Ishikawa (cell line): ENCODE measurements at regions not wholly inside any gene's neighbourhood (a gene's known extent, or its start where the extent isn't known, plus 50 kb on each side); places are given as distances from the start of the nearest gene placed in this dataset.

Experiments
- CEBPB ChIP-seq: IDR thresholded peaks from 2 replicates; pipeline ENCODE4 v1.6.1; 2012
- CREB1 ChIP-seq: IDR thresholded peaks from 2 replicates; pipeline ENCODE4 v1.6.1; 2012; ENCODE audit warnings: low read depth
- EGR1 ChIP-seq: IDR thresholded peaks from 2 replicates; pipeline ENCODE4 v1.6.1; 2012
- EP300 ChIP-seq: IDR thresholded peaks from 2 replicates; pipeline ENCODE4 v1.6.1; 2012; ENCODE audit warnings: borderline replicate concordance
- FOXM1 ChIP-seq: IDR thresholded peaks from 2 replicates; pipeline ENCODE4 v1.6.1; 2012; ENCODE audit warnings: low read depth, borderline replicate concordance
- NFIC ChIP-seq: IDR thresholded peaks from 2 replicates; pipeline ENCODE4 v1.6.1; 2012
- RAD21 ChIP-seq: IDR thresholded peaks from 2 replicates; pipeline ENCODE4 v1.6.1; 2012; ENCODE audit warnings: low read depth
- REST ChIP-seq: IDR thresholded peaks from 2 replicates; pipeline ENCODE4 v1.6.1; 2012; ENCODE audit warnings: low read depth, mild to moderate bottlenecking
- TAF1 ChIP-seq: IDR thresholded peaks from 2 replicates; pipeline ENCODE4 v1.6.1; 2012; ENCODE audit warnings: low read depth, mild to moderate bottlenecking
- TCF12 ChIP-seq: IDR thresholded peaks from 2 replicates; pipeline ENCODE4 v1.6.1; 2012; ENCODE audit warnings: low read depth
- TEAD4 ChIP-seq: IDR thresholded peaks from 2 replicates; pipeline ENCODE4 v1.6.1; 2012
- USF1 ChIP-seq: IDR thresholded peaks from 2 replicates; pipeline ENCODE4 v1.6.1; 2012
- YY1 ChIP-seq: IDR thresholded peaks from 2 replicates; pipeline ENCODE4 v1.6.1; 2012; ENCODE audit warnings: low read depth
- ZBTB7A ChIP-seq: IDR thresholded peaks from 2 replicates; pipeline ENCODE4 v1.6.1; 2012; ENCODE audit warnings: low read depth
- TF ChIP-seq, protein P1 (sequence below): IDR thresholded peaks from 2 replicates; pipeline ENCODE4 v1.6.1; 2012

DNA sequence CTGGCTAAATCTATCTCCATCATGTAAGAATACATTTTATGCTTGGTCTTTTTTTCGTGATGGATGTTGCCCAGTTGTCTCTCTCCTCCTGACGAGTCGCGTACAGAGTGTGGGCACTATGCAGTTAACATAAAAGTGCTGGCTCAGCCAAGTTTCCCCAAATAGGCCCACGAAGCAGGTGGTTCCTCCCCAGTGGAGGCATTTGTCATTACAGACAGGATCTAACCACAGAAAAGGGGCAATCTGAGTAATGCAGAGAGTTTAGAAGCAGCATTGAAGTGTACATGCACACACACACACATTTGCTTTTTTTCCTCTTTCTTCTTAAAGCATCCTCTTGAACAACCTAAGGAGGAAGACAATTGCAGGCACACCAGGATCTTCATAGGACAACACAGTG, 188.7 kb upstream of the VCX start:
- no peak for TF ChIP-seq TCF12
- TF ChIP-seq FOXM1: no peak
- TF ChIP-seq TAF1: no peak
- TF ChIP-seq EP300: no peak
- TF ChIP-seq CEBPB: no peak
- TF ChIP-seq CREB1: no peak
- no peak for TF ChIP-seq REST
- no peak for TF ChIP-seq RAD21
- no peak for TF ChIP-seq ZBTB7A

GRCh38 chrX:7647831-7648230, 195.1 kb upstream of the VCX start:
- TF ChIP-seq TCF12 (no peak), EP300 (no peak), CEBPB (no peak), FOXM1 (no peak), EGR1 (no peak), ZBTB7A (no peak), USF1 (no peak), NFIC (no peak), TEAD4 (no peak), CREB1 (no peak), TAF1 (no peak), REST (no peak), YY1 (no peak), RAD21 (no peak)
- TF ChIP-seq, protein P1, sequence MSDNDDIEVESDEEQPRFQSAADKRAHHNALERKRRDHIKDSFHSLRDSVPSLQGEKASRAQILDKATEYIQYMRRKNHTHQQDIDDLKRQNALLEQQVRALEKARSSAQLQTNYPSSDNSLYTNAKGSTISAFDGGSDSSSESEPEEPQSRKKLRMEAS: no peak

DNA sequence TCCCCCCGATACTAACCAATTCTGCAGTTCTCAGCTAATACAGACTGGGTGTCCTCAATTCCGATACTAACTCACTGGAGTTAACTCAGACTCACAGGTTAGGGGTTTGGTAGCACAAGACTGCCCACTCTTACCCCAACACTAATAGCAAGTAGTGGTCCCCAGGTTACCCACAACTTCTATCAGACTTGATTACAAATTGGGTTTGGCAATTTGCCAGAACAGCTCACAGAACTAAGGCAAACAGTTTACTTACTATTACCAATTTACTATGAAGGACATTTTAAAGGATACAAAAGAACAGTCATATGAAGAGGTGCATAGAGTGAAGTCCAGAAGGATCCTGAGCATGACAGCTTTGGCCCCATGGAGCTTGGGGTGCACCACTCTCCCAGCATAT, 201.8 kb upstream of the VCX start:
- TF ChIP-seq EGR1 (no peak), TAF1 (no peak), EP300 (no peak), NFIC (no peak), REST (no peak)

GRCh38 chrX:7640392-7640791, 202.6 kb upstream of the VCX start:
- TF ChIP-seq USF1: no peak
- TF ChIP-seq REST: no peak
- no peak for TF ChIP-seq EGR1
- TF ChIP-seq TAF1: no peak
- no peak for TF ChIP-seq YY1
- TF ChIP-seq, protein P1: no peak
- no peak for TF ChIP-seq NFIC
- TF ChIP-seq ZBTB7A: no peak
- TF ChIP-seq CEBPB: no peak
- no peak for TF ChIP-seq EP300
- TF ChIP-seq RAD21: no peak
- no peak for TF ChIP-seq TCF12
- no peak for TF ChIP-seq CREB1
- TF ChIP-seq FOXM1: no peak
- no peak for TF ChIP-seq TEAD4
